Prostate gland (tissue), 2 donors: ENCODE measurements at regions not wholly inside any gene's neighbourhood (a gene's known extent, or its start where the extent isn't known, plus 50 kb on each side); places are given as distances from the start of the nearest gene placed in this dataset.
"Not testable (repeated sequence)": the region's sequence is repeated elsewhere in the genome, so short reads cannot be mapped to it uniquely, and the experiment has no call there.

ENCODE experiments used
- CTCF ChIP-seq, 4 experiments: fragments of 200-600 bp in 2 of 4; fragments of 450-650 bp in 2 of 4; sonication (generic) in 2 of 4; IDR thresholded peaks; 1 replicate in 3 of 4; 2 replicates in 1 of 4; pipeline ENCODE4 v1.5.1; 2016 to 2019; ENCODE audit warnings: antibody characterized with exemption in 4 of 4, mild to moderate bottlenecking in 2 of 4, moderate library complexity in 2 of 4
- POLR2A ChIP-seq: fragments of 450-650 bp; IDR thresholded peaks from one replicate; pipeline ENCODE4 v1.6.1; 2016; ENCODE audit warnings: antibody characterized with exemption, mild to moderate bottlenecking
- POLR2AphosphoS5 ChIP-seq: sonication (generic); formaldehyde crosslinking; IDR thresholded peaks from one replicate; pipeline ENCODE4 v1.6.1; 2017; ENCODE audit warnings: antibody characterized with exemption

GRCh38 chr15:22184678-22185077, 104.4 kb downstream of the OR4M2 start:
- TF ChIP-seq POLR2A; CTCF (IDR thresholded peaks at IDR 0.05); POLR2AphosphoS5: not testable (repeated sequence)
